ENCODE measurements at regions not wholly inside any gene's neighbourhood (a gene's known extent, or its start where the extent isn't known, plus 50 kb on each side); places are given as distances from the start of the nearest gene placed in this dataset.

DNA sequence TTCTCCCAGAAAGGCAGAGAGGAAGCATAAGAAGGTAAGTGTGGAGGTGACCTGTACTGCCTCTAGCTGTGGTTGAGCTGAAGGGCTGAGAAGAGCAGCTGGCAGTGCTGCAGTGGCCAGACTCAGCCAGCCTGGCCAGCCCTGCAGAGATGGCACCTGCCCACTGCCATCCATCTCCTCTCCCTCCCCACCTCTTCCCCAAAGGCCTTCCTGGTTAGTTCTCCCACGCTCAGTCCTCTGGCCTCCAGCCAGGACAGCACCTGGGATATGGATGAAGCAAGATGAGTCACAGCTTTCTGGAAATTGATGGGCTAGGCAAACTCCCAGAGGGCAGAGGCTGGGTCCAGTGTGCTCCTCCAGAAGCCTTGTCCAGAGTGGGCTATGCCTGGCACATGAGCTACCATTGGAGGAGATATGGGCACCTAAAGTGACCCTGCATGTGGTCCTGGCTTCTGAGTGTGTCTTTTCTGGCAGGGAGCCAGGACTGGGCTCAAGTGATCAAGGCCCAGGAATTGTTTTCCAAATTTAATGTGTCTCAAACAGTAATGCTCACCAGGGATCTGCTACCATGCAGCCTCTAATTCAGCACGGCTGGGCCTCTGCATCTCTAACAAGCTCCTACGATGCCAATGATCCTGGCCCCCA is 81.0 kb upstream of the CACUL1 start:
- no peak for DNase-seq

DNA sequence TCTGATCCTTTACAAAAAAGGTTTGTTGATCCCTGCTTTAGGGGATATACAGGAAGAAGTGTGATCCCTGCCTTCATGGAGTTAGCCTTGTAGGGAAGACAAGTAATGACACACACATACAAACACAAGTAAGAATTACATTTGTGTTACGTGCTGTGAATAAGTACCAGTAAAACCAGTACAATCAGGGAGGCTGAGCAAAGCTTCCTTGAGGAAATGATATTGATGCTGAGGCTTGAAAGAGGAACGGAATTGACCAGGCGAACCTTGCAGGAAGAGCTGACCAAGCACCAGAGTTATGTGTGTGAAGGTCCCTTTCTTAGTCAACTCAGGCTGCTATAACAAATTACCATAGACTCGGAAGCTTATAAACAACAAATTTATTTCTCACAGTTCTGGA is 83.6 kb upstream of the CACUL1 start:
- DNase-seq = no peak

DNA sequence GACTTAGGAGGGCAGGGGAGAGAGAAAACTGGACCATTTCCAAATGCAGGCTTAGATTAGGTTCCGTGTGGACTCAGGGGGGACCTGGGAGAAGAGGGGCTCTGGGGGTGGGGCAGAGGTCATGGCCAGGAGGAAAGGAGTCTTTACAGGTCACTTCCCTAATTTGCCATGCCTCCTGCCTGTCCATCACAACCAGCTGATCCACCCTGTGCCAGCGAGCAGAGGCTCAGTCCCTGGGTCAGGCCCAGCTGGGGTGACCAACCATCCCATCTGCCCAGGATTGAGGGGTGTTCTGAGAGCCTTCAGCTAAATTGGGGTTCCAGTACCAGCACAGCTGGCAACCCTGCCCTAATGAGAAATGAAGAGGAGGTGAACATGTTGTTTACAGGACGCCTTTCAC is 84.6 kb upstream of the CACUL1 start:
- DNase-seq = no peak

DNA sequence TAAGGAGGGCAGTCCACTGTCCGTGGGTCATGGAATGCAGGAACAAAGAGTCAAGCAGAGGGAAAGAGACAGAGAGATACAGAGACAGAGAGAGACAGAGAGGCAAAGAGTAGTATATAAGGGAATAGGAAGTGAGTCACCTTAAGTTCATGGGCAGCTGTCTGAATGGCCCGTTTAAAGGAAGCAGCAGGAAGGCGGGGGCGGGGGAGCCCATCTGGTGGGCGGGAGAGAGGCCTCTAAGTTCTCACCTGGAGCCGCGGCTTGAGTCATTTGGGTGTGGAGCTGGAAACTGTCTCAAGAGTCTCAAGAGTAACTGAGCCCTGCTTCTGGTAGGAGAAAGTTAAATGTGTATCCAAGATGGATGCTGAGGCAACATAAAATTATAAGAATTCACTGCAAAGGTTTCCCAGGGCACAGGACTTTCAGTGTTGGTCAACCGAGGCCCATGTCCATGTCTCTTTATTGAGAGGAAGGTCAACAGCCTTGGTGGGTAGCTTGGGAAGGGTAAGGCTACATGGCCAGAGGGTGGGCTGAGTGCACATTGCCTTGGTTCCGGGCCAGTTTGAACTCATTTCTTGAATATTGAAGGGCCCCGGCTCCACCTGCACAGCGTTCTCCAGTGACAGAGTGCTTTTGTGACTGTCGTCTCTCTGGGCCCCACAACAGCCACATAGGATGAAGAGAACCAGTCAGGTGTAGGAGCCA is 85.5 kb upstream of the CACUL1 start:
- DNase-seq = no peak

DNA sequence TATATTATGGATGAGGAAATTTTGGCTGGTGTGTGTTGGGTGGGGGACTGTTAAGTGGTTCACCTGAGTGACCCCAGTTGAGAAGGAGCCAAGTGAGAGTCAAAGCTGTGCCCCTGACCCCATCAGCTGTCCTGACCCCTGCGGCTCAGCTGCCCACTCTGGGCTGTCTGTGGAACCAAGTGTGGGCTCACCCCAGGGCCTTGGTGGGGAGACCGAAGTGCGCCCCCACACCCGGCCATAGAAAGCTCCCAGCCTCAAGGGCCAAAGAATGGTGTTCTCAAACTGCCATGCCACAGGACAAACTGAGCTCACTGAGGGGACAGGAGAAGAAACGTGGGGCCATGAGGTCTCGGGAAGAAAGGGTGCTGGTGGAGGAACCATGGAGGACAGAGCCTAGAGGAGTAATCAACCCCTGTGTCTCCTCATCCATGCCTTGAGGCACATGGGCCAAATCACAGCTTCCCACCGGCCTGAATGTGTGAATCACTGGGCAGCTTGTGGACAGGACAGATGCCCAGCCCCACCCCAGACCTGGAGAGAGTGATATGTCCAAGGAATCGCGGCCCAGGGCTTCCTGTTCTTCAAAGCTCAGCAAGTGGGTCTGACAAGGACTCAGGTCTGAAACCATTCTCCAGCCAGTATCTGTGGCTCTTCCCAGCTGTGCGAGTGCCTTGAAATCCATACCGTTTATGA is 86.2 kb upstream of the CACUL1 start:
- DNase-seq = no peak

DNA sequence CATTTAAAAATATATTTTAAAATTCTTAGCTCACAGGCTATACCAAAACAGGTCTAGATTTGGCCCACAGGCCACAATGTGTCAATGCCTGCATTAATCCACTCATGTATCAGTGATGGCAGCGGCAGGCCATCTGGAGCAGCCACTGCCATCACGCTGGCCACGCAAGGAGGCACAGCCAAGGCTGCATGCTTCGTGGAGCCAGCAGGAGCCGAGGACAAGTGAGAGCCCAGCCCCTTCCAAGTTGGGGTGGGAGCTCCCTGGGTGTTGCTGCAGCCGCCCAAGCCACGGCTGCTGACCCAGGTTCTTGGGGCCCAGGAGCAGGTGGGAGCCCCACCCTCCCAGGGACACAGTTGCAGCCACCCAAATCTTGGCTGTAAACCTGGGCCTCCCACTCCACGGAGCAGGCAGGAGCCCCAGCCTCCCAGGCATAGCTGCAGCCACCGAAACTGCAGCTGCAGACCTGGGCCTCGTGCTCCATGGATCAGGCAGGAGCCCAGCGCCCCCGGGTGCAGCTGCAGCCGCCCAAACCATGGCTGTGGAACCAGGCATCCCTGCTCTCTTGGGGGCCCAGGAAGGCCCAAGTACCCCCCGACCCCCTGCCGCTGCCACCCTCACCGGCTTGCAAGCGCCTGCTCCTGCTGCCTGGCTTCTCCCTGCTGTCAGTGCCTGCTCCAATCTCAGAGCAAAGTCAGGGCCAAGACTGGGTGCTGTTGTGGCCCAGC is 87.3 kb upstream of the CACUL1 start:
- DNase-seq = no peak

DNA sequence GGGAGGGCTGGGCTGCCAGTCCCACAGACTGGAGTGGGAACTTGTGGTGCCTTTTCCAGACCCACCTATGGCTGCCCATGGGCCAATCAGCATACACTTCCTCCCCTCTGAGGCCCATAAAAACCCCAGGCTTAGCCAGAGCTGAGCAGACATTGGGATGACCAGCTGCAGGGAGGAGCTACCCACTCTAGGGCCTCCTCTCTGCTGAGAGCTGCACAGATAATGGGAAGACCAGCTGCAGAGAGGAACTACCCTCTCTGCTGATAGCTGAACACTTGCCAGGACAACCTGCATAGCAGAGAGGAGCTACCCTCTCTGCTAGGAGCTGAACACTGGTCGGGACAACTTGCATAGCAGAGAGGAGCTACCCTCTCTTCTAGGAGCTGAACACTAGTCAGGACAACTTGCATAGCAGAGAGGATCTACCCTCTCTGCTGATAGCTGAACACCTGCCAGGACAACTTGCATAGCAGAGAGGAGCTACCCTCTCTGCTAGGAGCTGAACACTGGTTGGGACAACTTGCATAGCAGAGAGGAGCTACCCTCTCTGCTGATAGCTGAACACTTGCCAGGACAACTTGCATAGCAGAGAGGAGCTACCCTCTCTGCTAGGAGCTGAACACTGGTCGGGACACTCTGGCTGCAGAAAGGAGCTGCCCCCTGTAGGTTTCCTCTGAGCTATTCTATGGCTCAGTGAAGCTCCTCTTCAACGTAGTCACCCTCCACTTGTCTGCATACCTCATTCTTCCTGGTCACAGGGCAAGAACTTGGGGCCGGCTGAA is 88.3 kb upstream of the CACUL1 start:
- no peak for DNase-seq

DNA sequence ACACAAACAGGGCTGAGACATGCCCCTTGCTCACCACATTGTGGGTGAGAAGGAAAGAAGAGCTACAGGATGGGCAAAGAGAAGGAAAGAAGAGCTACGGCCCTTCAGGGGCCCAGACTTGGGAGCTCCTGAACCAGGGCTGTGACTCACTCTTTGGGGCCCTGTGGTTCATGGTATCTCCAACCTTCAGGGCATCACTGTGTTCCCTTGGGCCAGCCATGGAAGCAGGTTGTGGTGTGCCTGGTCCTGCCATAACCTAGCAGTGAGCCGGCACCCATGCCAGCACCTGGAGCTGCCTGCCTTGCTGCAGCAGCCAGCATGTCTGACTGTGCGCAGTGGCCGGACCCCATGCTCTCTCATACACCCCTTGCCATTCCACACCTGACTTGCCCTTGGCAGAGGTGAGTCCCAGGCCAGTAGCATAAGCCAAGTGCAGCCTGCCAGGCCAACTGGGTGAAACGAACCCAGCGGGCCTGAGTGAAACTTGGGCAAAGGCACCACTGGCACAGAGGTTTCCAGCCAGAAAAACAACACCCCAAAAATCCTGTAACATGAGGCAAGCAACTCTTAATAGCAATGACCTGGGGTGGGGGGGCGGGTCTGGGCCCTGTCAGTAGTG is 89.0 kb upstream of the CACUL1 start:
- DNase-seq = no peak

DNA sequence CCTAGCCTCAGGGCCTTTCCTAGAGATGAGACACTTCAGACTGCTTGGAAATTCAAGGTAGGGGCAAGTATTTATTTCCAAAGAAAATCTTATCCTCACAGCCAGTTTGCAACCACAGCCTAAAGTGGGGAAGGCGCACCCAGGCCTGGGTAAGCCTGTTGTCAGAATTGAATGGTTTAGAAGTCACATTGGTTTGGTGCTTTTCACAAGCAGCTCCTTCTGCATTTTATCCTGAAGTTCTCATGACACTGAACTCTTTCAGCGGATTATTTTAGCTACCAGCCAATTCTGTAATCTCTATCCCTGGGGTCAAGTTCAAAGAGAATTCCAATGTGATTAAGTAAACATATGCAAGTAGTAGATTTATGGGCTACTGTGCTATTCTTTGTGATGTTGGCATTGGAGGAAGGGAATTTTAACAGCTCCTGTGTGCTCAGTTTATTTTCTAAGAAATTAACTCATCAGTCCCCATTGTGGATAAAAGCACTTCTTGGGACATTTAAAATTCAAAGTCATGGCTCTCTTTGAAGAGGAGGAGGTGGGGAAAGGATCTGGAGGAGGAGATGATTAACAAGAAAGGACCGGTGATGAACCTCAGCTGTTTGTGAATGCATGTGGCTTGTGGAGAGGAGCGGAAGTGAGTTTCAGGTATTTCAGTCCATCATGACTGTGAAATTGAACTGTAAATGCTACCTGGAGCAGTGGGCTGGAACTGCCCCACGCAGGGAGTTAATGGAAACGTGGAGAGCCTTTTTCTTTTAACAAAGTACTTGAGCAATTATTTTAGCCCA is 90.2 kb upstream of the CACUL1 start:
- no peak for DNase-seq

DNA sequence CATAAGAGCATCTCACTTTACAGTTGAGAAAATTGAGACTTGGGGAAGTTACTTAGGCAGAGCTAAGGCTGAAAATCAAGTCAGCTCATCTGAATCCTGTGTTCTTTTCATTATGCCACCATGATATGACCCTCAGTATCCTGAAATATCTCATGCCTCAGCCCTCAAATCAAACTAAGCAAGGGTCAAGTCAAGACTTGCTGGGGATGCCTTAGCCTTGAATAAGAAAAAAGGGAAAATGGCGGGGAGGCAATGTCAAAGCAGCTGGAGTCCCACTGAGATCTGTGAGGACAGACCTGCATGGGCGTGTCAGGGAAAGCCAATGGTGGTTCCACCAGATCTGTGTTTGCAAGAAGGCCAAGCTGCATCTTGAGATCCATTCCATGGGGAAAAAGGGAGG is 91.0 kb upstream of the CACUL1 start:
- DNase-seq = no peak

DNA sequence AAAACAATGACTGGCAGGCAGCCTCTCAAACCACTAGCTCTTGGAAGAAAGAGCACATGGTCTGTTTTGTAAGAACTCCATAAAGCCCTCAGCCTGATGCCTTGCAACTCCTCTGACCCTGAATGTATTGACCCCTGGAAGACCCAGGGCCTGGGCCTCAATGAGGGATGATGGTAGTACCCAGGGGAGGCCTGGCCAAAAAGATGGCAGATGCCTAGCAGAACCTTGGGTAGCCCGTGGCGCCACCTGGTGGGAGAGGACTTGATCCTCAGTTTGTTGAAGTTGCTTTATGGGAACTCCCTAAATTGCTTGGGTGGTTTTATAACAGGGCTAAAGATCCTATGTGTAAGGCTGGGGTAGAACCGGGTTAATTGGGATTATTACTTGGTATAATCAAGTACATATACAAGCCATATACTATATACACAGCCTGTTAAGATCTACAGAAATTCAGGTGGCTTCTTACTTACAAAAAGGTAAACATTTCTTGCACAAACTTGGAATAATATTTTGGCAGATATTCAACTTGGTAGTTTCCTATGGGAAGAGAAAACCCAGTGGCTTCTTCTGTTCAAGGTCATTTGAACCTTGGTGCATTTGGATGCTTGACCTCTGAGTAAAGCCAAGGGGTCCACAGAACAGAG is 95.8 kb upstream of the CACUL1 start:
- no peak for DNase-seq

DNA sequence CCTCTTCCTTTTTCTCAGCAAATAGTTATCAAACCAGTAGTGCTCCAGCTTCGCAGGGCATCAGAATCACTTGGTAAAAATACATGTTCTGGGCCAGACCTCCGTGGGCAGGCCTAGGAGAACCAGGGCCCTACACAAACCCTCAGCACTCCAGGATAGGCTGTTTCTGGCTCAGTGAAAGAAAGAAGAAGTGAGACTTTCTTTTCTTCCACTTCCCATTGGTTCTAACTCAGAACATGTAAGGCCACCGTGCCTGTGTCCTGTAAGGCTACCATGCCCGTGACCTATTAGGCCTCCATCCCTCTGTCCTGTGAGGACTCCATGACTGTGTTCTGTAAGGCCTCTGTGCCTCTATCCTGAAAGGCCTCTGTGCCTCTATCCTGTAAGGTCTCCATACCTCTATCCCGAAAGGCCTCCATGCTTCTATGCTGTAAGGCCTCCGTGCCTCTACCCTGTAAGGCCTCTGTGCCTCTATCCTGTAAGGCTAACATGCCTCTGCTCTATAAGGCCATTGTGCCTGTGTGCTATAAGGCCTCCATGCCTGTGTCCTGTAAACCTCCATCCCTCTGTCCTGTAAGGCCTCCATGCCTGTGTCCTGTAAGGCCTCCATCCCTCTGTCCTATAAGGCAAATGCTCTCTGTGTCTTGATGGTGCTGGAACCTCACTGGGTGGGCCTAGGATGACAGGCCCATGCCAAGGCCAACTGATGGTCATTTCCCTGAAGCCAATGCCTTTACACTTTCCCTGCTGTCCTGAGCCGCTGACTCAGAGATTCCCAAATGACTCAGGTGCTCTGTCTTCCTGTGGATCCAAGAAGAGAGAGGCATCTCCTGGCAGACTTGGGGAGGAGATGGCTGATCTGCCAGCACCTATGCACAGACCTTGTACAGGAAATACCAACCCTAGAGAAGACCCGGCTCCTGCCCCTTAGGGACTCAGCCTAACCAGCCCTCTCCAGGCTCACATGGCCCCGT is 96.6 kb upstream of the CACUL1 start:
- no peak for DNase-seq

DNA sequence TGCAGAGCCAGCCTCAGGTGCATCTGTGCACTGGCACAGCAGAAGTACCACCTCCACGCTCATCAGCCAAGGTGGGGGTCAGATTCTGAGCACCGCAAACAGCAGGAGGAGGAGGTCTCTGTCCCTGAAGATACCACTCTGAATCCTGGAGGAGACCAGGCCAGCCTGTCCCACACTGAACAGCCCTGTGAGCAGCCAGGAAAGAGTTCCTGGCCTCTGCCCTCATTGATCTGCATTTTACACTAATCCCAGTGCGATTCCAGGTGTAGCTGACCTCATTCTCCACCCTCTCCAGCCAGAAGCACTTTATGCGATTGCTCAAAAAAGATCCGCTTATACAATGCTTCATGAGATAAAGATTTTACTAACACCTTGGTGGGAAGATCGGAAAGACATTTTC is 99.1 kb upstream of the CACUL1 start:
- DNase-seq = no peak

DNA sequence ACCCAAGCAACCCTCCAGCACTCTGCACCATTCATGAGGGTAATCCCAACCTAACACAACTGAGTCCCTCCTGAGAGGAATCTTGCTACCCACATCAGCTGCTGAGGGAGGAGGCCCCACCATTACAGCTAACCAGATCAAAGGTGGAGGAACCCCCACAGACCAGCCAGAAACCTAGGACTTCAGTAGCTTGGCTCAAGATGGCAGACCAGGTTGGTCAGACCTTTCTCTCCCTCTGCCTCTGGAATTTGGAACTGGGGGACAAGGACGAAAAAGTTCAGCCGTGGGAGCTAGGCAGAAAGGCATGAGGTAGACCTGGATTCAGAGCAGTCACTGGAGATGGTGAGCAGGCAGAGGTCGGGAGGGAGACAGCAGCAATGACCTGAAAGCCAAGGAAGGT is 101.3 kb upstream of the CACUL1 start:
- DNase-seq = no peak

DNA sequence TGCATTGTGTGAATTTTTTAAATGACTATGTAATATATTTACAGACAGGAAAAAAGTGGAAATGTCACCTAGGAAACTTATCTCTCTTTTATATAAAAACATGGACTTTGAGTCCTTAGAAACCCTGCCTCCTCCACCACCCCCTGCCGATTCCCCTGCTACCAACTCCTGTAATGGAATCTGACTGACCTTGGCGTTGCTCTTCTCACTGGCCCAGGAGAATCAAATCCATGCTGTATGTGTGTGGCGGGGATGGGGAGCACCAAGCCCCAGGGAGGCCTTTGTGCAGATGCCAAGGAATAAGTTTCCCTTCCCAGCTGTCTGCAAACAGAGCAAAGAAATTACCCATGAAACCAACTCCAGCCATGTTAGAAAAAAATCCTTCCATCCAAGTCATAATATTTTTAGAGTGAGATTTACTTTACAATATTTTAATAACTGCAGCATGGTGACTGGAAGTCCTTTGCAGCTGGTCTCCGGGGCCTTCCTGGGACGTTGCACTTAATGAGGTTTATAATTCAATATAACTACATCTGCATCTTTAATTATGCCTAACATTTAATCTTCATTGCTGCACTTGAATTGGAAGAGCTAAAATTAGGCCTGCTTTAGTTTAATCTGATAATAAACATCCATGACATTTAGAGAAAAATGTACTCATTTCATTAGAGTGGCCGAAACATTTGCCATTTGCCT is 111.4 kb upstream of the CACUL1 start:
- DNase-seq = no peak

DNA sequence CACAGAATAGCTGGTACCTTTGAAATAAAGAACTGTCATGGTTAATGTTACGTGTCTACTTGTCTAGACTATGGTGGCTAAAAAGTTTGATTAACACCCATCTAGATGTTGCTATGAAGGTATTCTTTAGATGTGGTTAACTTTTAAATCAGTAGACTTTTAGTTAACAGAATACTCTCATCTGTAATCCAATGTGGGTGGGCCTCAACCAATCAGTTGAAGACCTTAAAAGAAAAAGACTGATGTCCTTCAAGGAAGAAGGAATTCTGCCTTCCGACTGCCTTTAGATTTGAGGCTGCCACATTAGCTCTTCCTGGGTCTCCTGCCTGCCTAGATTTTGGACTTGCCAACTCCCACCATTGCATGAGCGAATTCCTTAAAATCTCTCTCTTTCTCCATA is 113.0 kb upstream of the CACUL1 start:
- DNase-seq = no peak

DNA sequence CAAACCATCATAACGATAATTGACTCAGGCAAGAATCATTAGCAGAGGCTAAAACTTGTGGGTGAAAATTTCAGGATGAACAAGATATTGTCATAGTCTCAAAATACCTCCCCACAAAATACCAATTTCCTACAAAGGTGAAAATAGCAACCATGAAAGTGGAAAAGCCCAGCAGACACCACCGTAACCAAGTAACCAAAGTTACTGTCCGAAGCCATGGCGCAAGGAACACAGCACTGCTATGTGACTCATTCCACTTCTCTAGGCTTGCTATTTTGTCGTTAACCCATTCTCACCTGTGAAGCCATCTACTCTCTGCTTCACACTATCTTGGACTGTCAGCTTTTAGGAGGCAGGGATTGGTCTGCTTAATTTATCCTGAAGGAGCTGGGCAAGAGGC is 113.8 kb upstream of the CACUL1 start:
- no peak for DNase-seq

DNA sequence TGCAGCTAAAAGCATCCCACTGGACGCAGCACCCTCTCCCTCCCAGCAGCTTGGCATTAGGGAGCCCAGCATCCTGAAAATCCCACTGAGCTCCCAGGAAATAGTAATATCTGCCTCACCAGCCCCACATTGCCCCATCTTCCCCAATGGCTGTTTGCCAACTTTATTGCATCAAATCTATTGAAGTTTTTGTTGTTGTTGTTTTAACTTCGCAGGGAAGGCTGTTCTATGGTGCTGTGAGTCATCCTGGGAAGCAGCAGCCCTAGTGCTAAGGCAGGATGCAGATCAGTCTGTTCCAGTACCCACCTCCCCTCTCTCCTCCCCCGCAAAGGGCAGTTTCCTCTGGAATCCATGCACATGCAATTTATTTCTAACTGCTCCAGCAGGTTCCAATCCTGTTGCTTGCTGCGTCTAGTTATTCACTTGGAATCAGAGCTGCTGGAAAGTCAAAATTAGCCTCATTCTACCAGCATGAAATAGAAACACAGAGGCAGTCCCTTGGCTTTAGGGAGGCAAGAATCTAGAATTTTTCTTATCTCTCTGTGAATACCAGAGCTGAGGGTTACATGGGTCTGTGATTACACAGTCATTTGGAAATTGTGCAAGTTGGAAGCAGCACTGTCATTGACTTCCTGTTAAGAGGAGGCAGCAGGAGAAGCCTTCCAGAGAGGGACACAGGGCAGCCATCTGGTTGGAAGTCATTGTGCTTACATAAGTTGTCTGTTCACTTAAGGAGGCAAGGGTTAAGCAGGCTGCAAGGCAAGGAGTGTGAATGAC is 115.9 kb upstream of the CACUL1 start:
- peak; percentile 19 for DNase-seq

Data from occipital lobe (tissue), 1 donor.